ENCODE measurements at regions not wholly inside any gene's neighbourhood (a gene's known extent, or its start where the extent isn't known, plus 50 kb on each side); places are given as distances from the start of the nearest gene placed in this dataset.
A peak's percentile ranks its signal among the peaks of the same experiment; 100 is the strongest.

DNA sequence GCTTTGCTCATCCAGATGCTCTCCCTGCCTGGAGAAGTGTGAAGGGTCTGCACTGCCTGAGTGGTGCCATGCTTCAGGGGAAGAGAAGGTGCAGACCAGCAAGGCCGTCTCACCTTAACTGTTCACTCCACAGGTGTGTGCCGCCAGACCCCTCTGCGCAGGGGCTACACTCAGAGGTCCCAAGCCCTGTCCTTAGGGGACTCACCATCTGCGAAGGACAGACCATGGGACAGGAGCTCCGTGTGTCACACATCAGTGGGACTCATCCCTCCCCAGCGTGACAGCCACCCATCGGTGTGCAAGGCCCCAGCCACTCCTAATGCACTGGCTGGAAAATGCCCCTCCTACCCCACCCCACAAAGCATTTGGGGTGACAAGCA lies 142.9 kb downstream of the OLFM1 start:
- DNase-seq (ENCODE audit: low read depth in 2 of 3, low spot score in 2 of 3), result no peak

DNA sequence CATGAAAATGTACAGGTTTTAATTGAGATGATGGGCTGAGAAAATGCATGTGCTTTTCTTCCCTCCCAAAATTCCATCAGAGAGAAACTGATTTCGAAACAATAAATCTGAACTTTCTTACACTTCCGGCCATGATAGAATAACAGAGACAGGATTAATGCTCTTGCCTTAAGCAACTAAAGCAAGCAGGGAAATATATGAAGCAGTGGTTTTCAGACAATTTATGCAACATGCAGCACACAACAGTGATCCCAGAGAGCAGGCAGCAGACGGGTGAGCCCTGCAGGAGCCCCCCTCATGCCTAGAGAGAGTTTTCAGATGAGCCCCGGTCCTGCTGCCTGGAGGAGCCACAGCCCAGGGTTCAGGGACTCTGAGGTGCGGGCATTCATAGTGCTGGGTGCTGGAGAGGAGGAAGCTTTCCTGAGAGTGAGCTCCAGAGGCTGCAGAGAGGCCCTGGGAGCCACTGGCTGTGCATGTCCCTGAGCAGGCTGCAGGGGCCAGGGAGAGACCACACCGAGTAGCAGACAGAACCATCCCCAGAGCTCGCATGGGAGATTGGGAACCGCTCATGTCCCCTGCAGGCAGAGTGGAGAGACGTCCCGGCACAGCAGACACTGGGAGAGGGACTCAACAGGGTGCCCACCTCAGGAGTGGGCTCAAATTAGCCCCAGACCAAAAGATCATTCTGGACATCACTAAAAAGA lies 143.5 kb downstream of the OLFM1 start:
- no peak for DNase-seq (ENCODE audit: low read depth in 2 of 3, low spot score in 2 of 3)

DNA sequence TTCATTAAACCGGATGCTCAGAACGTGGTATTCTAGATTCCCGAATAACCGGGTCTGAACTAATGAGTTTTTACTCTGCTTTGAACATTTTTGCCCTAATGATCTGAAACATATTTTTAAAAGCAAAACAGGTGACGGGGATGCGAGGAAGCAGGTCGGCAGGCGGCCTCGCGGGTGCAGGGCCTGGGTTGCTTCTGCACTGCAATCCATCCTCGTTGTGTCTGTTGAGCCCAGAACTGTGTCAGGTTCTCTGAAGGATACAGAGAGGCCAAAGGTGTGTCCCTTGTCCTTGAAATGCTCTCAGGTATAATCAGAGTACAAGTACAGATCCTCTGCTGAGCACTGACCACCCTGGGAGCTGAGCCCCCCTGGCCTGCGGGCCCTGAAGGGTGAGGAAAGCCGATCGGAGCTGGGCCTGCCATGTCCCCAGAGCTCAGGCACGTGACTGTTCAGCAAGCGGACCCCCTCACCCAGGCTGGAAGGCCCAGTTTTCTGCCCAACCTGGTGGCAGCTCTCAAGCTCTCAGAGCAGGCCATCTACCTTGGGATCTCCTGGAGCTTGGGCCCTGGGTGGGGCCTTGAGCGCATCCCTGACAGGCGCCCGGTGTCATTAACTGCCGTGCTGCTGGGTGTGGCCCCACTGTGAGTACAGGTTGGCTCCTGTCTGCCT lies 151.8 kb downstream of the OLFM1 start:
- DNase-seq (ENCODE audit: low read depth in 2 of 3, low spot score in 2 of 3), result no peak

DNA sequence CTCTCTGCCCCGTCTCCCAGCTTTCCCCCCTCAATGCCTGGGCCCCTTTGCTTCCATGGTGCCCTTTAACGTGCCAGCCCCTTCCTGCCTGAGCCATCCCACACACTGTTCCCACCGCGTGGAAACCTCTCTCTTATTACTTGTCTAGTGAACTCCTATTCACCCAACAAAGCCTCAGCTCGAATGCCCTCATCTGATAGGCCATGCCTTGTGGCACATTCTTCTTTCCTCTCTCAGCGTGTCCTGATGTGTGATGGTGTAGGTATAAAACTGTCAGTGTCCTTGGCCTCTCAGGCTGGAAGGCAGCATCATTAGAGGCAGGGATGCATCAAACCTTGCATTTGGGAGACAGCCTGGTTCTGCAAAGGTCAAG lies 152.3 kb downstream of the OLFM1 start:
- DNase-seq (ENCODE audit: low read depth in 2 of 3, low spot score in 2 of 3), result no peak

DNA sequence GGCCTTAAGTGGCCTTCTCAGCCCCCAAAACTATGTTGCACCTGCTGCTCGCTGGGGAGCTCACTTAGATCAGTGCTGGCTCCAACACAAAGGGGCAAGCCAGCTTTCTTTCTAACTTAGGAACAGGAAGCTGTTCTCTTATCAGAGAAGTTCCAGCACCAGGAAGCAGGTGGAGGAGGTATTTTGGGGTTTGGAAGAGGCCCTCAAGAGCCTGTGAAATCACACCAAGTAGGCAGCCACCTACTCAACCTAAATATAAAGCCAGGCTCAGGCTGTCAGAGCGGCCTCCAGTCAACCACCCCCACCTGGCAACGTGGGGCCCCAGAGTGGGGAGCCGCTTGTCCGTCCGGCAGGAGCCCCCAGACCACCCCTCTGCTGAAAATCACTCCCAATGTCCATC lies 152.8 kb downstream of the OLFM1 start:
- DNase-seq (ENCODE audit: low read depth in 2 of 3, low spot score in 2 of 3), result peak in 1 of 3 donors; percentile 54

DNA sequence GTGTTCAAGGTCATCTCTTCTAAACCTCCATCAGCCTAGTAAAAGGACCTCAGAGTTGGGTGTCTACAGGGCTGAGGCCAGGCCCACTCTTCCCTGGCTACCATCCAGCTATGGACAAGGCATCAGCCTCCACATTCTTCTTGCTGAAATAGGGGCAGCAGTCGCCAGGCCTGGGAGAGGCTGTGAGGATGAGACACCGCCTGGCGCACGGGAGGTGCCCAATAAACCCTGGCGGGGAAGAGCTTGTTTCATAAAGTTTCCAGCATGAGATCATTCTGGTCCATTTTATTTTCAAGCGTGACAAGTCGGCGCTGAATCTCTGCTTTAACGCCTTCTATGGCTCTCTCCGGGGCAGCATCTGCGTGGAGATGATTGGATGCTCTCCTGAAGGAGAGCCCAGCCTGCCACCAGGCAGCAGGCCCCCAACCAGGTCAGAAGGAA lies 153.4 kb downstream of the OLFM1 start:
- no peak for DNase-seq (ENCODE audit: low read depth in 2 of 3, low spot score in 2 of 3)

DNA sequence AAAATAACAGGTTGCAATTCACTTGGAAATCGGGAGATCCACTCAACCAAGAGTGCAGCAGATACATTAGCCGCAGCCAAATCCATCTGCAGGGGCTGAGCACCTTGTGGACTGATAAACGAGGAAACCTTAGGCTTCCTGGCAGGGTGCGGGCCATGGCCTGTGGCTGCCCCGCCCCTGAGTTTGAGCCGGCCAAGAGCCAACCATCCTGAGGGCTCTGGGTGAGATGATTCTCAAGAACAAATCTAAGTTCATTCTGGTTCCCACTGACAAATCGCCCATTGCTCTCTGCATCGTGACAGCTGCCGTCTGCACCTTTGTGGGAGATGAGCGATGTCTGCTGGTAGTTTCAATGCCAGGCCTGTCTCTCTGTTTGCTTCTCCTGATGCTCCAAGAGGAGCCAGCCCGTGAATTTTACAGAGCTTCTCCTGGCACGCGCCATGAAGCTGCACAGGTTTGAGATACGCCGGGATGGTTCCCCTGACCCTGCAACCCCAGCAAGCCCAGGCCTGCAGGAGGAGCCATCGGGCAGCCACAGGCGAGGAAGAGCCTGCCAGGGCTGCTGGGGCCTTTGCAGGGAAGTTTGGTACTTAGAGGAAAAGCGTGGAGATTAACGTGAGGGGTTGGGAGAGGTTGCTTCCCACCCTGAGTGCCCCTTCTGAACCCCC lies 154.0 kb downstream of the OLFM1 start:
- DNase-seq (ENCODE audit: low read depth in 2 of 3, low spot score in 2 of 3), result no peak

DNA sequence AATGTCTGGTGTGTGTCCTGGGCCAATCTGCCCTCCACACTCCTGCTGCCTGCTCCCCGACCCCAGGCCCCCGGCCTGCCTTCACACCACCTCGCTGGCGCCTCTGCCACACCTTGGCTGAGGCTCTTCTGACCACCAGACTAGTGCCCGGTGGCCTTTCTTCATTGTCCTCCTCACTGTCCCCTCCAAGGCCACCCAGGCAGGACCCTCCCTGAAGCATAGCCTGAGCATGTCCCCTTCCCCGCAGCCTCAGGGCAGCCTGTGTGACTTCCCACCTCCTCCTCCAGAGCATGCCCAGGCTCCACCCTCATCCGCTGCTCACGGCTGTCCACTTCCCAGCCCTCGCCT lies 154.6 kb downstream of the OLFM1 start:
- no peak for DNase-seq (ENCODE audit: low read depth in 2 of 3, low spot score in 2 of 3)

DNA sequence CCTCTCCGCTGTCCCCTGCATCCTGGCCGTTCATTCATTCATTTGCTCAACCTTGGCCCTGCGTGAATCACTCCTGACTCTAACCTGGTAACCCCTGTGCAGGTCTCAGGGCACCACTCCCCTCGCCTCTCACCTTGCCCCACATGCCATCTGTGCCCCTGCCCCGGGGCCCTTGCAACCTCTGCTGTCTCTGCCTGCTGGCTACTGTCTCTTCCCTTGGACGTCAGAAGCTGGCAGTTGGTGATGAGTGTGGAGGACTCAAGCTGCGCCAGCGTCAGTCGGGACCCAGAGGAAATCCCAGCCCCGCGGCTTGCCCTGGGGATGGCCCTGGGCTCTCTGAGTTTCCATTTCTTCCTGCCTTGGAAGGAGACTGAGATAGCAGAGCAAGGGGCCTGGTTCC lies 154.9 kb downstream of the OLFM1 start:
- no peak for DNase-seq (ENCODE audit: low read depth in 2 of 3, low spot score in 2 of 3)

DNA sequence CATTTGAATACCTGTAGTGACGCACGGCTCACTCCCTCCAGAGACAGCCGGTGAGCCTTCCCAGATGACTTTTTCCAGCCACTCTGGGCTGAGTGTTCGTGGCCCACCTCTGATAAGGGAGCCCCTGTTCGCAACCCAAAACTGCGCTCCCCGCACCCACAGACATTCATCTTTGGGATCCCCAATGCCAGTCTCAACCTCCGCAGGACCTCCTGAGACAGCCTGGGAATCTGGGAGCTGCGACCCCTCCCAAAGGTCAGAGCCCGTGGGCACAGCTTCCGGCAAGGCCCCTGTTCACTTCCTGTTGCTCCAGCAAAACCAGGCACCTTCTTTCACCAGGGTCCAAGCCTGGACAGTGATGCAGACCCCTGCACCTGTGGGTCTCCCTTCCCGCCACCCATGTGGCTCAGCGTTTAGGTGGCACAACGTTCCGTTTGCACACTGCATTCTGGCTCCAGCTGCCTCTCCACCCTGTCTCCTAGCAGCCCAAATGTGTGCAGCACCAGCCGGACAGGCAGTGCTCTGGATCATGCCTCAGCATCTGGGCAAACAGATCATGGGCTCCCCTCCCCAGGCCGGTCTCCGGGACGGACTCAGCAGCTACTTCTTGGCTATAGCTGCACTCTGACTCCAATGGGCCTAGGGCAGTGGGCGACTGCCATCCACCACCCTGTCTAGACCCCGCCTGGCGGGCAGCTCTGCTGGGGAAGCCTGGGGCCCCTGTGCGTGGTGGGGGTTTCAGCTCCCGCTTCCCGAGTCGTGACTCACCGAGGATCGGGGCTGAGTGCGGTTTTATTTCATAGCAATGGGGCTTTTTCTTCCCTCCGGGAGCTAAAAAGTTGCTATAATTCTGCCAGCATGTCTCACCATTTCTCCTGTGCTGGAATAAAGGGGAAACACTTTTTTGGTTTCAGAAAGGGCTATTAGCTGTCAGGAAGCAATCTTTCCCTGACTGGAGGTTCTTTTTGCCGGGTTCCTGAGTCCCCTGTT lies 156.0 kb downstream of the OLFM1 start:
- DNase-seq (ENCODE audit: low read depth in 2 of 3, low spot score in 2 of 3), result no peak

DNA sequence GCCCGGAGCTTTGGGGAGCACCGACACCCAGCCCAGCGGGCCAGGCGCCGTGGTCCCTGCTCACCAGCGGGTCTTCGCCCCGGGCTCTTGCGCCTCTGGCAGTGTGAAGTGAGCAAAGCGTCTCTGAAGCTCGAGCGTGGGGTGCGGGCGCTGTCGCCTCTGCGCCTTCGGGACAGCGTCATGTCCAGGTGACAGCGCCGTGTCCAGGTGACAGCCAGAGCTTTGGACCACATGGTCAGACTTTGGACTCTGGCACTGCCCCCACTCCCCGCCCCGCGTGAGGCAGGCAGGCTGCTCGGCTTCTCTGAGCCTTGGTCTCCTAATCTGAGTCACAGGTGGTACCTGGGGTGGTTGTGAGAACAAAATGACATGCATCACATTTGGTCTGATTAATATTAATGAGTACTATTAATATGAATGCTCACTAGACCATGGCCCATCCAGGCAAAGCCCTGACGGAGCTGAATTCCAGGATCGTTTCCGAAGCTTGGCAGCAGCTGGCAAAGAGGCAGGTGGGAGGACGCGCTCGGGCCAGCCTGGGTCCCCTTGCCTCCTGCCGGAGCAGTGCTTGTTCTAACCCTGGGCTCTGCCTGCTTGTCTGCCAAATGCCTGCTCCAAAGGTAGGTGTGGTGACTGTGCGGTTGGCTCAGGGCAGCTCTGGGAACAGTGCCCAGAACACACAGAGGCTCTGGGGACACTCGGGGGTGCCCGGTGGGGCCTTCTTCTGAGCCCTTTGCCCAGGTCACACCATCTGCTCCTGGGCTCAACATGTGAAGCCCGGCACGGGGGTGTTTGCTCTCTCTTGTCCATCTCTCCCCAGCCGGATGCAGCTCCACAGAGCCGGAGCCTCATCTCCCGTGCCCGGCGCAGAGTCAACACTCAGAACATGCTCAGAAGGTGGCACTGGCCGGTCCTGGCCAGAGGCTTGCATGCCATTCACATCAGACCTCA lies 157.1 kb downstream of the OLFM1 start:
- no peak for DNase-seq (ENCODE audit: low read depth in 2 of 3, low spot score in 2 of 3)

DNA sequence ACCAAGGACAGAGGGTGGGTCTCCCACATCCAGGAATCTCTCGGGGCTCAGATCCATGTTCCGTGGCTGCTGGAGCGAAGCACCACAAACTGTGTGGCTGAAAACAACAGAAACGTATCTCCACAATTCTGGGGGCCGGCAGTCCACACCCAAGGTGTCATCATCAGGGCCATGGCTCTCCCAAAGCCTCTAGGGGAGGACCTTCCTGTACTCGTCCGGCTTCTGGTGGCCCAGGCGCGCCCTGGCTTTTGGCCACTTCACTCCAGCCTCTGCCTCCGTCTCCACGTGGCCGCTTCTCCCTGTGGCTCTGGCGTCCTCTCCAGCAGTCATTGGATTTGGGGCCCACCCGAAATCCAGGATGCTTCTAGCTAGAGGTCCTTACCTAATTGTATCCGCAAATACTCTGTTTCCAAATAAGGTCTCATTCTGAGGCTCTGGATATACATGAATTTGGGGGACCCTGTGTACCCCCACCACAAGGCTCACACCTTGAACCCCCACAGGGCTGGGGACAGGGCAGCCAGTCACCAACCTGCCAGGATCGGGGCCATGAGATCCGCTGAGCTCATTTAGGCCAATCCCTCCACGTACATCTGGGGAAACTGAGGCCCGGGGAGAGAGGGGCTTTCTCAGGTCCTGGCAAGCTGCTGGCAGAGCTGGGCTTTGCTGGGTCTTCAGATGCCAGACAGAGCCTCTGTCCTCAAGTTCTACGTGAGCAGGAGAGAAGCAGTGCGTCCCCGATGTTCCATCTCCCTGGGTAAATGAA lies 158.2 kb downstream of the OLFM1 start:
- no peak for DNase-seq (ENCODE audit: low read depth in 2 of 3, low spot score in 2 of 3)

DNA sequence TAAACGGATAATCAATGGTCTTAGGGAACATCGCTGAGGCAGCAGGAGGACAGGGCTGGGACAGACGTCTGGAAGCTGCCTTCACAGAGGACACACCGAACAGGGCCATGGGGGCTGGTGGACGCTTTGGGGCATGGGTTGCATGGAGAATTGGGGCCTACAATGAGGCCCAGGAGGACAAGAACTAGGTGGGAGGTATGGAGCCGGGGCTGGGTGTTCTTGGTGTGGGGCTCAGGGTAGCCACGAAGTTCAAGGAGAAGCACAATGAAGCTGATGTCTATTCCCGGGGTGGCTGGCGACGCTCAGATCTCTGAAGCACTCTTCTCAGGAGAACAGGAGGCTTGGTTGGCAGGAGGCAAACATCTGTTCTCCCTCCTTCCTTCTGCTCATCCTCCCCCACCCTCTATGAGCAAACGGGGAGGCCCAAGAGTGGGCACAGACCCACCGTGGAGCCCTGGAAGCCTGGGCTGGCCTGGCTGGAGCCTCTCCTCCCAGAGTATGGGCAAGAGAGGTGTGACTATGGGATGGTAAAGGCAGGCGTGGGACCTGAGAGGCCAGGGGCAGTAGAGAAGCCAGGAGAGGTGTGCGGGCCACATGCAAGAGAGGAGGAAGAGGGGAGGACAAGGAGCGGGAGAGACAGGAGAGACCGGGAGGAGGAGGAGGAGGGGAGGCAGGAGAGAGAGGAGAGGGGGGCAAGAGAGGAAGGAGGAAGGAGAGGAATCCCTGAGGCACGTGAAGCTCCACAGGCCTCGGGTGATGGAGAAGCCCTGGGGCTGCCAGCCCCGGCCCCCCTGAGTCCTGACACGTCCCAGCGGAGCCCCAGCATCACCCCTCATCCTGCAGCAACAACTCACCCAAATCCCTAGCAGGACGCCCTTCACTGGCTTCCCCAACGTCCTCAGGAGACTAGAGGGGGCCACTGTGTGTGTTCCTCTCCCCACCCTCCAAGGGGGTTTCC lies 159.1 kb downstream of the OLFM1 start:
- DNase-seq (ENCODE audit: low read depth in 2 of 3, low spot score in 2 of 3), result no peak

DNA sequence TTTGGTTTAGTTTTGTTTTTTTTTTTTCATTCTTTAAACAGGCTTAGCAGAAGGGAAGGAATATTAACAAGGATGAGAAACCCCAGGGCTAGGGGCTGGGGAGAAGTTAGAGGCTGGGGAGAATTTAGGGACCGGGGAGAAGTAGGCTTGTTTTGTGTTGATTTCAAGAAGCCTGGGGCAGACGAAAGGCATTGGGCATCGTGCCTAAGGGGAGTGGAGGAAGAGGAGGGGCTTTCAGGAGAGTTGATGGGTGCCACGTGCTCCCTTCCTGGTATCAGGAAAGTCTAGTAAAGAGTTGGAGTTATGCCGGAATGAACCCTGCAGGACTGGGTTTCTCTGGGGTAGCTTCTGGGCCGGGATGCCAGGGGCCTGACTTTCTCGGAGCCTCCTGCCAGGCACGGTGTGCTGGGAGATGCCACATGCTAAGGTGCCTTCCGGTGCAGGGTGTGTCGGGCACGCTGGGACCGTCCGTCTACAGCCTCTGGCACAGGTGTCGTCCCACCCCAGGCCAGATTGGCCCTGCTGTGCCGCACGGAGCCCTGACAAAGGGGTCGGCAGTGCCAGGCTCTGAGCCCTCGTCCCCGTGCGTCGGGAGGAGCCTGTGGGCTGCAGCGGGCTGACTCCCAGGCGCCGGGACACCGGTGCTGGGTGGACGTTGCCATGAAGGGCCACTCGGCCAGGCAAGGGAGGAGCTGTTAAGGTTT lies 159.9 kb downstream of the OLFM1 start:
- DNase-seq (ENCODE audit: low read depth in 2 of 3, low spot score in 2 of 3), result no peak

DNA sequence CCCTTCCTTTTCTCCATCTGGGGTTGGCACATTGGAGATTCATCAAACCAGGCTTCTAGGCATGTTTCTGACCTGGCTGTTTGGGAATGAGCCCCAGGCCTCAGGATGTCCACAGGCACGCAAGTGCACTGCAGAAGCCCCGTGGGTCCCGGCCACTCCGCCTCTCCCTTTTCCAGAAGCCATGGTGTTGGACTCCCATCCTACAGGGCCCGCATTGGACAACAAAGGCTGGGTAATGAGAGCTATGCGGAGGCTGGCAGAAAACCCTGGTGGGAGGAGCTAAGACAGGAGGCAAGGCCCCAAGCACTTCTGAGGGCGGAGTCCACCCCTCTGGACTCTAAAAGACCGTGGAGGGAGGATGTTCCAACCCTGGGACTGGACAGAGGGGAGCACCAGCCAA lies 160.6 kb downstream of the OLFM1 start:
- no peak for DNase-seq (ENCODE audit: low read depth in 2 of 3, low spot score in 2 of 3)

DNA sequence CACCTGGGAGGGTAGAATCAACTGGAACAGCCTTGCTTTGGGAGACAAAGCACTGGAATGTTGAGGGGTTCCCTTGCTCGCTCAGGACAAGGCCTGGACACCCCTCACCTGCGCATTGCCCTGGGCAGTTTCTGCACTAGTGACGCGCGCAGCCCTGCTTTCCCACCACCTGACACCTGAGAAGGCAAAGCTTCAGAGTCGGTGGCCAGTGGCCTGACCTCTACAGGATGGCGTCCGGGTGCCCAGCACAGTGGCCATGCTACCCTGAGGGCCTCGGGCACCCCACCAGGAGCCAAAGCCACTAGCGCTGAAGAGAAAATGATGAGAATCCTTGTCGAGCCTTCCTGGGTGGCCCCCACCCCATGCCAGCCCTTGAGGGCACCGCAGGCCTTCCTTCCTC lies 161.3 kb downstream of the OLFM1 start:
- no peak for DNase-seq (ENCODE audit: low read depth in 2 of 3, low spot score in 2 of 3)

DNA sequence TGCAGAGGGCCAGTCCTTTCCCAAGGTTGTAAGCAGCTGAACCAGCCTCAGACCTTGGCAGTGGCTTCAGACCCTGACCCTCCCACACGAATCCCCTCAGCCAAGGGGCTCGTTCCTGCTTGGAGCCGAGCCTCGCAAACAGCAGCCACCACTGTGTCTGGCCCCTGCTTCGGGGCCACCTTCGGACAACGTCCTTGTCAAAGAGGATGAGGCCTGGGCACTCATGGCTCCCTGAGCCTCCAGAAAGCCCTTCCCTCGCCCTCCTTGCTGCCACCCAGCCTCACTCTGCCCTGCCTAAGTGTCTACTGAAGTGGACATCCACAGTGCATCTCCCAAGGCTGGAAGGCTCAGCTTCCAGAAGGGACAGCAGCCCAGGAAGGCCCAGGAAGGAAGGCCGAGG lies 161.7 kb downstream of the OLFM1 start:
- no peak for DNase-seq (ENCODE audit: low read depth in 2 of 3, low spot score in 2 of 3)
